Head of caudate nucleus (tissue), 42 donors: ENCODE measurements at regions not wholly inside any gene's neighbourhood (a gene's known extent, or its start where the extent isn't known, plus 50 kb on each side); places are given as distances from the start of the nearest gene placed in this dataset.

Experiments
- DNase-seq, 42 donors: peaks; one replicate each; pipeline versions ENCODE4 v3.0.0 to v3.0.0-alpha.2; 2020 to 2021; ENCODE audit warnings: mixed read lengths in 7 of 42
- intact Hi-C: fragments of 100-400 bp; cut with DNase I; formaldehyde crosslinking; loops from one replicate; pipeline ENCODE4 v1.15.0; 2022

DNA sequence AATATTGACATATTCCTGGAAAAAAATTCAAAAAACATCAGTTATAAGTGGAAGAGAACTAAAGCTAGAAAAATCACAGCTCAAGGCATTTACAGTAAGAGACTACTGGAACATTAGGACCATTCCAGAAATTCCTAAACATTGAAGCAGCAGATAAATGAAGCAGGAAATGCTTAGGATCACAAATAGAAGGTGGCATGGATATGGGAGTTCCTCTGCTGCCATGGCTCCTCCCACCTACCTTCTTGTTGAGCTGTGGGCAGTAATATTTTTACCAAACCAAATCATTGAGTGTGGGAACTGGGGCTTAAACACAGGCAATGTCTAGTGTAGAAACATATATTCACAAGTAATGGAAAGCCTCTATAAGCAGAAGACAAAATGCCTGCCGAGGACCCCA lies 292.8 kb downstream of the ANKRD7 start:
- DNase-seq, result no peak
- intact Hi-C loops, result no loop called here

- no peak for DNase-seq
- intact Hi-C loops, result no loop called here
Measured at GRCh38 chr7:118525020-118525419, 300.5 kb downstream of the ANKRD7 start.

- DNase-seq, result no peak
- intact Hi-C loops, result no loop called here
Measured at GRCh38 chr7:118531566-118531965, 307.1 kb downstream of the ANKRD7 start.

- DNase-seq, result no peak
- intact Hi-C loops, result no loop called here
Measured at GRCh38 chr7:118559207-118559606, 334.7 kb downstream of the ANKRD7 start.

DNA sequence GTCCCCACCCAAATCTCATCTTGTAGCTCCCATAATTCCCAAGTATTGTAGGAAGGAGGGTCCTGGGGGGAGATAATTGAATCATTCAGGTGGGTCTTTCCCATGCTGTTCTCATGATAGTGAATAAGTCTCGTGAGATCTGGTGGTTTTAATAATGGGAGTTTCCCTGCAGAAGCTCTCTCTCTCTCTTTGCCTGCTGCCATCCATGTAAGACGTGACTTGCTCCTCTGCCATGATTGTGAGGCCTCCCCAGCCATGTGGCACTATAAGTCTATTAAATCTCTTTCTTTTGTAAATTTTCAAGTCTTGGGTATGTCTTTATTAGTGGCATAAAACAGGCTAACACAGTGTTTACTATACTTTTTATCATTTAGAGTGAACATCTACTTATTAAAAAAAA lies 338.8 kb downstream of the ANKRD7 start:
- intact Hi-C loops, result no loop called here
- no peak for DNase-seq

DNA sequence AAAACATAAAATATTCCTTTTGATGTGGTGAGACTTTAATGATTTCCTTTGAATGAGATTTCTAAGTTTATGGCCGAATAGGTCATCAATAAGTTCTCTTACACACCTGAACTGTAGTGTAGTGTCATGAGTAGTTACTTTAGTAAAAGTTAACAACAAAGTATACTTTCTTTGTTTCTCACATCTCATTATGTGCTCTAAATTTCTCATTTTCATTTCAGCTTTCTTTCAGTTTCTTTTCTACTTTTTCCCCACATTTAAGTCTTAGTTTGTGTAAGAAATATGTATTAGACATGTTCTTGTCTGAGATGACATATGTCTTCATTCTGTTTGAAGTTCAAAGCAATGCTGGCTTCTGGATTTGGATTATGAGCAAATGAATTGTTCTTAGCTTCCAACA lies 348.1 kb downstream of the ANKRD7 start:
- intact Hi-C loops, result no loop called here
- DNase-seq, result no peak

GRCh38 chr7:118573085-118573484 lies 348.6 kb downstream of the ANKRD7 start:
- intact Hi-C loops, result no loop called here
- peak in 12 of 42 donors; percentile 6 to 65 (median 10) for DNase-seq

- intact Hi-C loops, result no loop called here
- DNase-seq, result no peak
Measured at GRCh38 chr7:118575393-118575948, 351.0 kb downstream of the ANKRD7 start.

DNA sequence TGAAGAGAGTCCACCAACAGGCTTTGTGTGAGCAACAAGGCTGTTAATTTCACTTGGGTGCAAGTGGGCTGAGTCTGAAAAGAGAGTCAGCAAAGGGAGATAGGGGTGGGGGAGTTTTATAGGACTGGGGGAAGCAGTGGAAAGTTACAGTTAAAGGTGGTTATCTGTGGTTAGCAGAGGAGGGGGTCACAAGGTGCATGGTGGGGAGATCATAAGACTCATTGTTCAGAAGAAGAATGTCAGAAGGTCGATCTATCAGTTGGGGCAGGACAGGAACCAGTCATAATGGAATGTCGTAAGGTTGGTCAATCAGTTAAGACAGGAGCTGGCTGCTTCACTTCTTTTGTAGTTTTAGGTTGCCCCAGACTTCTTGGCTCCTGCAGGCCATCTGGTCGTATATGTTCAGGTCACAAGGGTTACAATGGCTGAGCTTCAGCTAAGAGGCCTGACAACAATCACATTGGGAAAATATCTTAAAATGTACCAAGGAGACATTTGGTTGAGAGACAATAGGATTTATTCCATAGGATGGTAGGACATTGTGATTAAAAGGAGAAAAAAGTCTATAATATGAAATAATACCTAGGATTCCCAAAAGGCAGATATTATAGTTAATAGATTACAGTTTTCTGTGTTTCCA lies 356.4 kb downstream of the ANKRD7 start:
- no peak for DNase-seq
- intact Hi-C loops, result no loop called here

DNA sequence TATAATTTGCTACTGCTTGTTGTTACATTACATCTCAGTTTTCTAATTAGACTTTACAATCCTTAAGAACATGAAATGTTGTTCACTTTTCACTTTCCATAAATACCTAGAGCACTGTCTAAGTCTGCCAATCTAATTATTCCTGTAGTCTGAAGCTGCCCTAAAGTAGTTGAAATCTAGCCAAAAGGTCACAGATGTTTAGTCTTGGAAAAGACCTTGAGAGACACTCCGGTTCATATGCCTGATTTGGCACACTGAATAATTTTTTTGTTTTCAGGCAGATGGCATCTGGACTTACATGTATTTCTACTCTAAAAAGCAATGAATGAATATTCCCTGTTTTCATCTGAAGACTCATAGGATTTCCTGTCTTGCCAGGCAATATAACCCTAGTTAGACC lies 359.1 kb downstream of the ANKRD7 start:
- intact Hi-C loops, result no loop called here
- no peak for DNase-seq

GRCh38 chr7:118586248-118586647 lies 361.7 kb downstream of the ANKRD7 start:
- intact Hi-C loops, result no loop called here

DNA sequence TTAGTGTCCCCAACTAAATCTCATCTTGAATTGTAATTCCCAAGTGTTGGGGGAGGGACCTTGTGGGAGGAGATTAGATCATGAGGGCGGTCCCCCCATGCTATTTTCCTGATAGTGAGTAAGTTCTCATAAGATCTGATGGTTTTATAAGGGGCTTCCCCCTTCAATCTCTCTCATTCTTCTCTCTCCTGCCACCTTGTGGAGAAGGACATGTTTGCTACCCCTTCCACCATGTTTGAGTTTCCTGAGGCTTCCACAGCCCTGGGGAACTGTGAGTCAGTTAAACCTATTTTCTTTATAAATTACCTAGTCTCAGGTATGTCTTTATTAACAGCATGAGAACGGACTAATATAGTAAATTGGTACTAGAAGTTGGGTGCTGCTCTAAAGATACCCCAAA lies 365.6 kb downstream of the ANKRD7 start:
- DNase-seq, result no peak
- intact Hi-C loops, result no loop called here

More at GRCh38 chr7:118586248-118586647, 361.7 kb downstream of the ANKRD7 start:
- DNase-seq, result no peak

DNA sequence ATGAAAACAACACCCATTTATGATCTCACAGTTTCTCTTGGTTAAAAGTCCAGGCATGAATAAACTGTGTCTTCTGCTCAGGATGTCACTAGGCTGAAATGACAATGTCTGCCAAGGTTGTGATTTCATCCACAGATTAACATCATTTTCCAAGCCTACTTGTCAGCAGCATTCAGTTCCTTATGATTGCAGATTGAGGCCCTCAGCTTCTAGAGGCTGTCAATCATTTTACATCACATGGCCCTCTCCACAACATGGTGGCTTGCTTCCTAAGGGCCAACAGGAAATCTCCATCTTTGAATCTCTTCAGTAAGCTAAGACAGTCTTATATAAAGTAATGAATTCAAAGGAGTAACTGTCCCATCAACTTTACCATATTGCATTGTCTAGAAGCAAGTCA lies 377.6 kb downstream of the ANKRD7 start:
- intact Hi-C loops, result no loop called here
- no peak for DNase-seq

GRCh38 chr7:118606602-118607001 lies 382.1 kb downstream of the ANKRD7 start:
- no peak for DNase-seq
- intact Hi-C loops, result no loop called here

- DNase-seq, result no peak
- intact Hi-C loops, result no loop called here
Measured at GRCh38 chr7:118609207-118609606, 384.7 kb downstream of the ANKRD7 start.

- DNase-seq, result no peak
- intact Hi-C loops, result no loop called here
Measured at GRCh38 chr7:118615681-118616080, 391.2 kb downstream of the ANKRD7 start.

GRCh38 chr7:118621810-118622360 lies 397.4 kb downstream of the ANKRD7 start:
- intact Hi-C loops, result no loop called here
- no peak for DNase-seq

DNA sequence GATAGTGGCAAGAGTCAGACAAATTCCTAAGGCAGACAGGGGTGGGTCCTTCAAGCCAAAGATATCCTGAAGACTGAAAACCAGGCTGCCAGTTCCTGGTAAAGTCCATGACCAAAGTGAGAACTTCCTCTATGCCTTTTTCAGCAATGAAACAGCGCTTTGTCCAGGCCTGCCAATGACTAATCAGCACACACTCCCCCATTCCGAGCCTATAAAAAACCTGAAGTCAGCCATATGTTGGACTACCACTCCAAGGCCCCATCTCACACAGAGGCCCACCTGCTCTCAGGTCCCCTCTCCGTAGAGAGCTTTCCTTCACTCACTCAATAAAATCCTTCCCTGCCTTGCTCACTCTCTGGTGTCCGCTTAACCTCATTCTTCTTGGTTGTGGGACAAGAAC lies 402.2 kb downstream of the ANKRD7 start:
- intact Hi-C loops, result no loop called here
- no peak for DNase-seq

DNA sequence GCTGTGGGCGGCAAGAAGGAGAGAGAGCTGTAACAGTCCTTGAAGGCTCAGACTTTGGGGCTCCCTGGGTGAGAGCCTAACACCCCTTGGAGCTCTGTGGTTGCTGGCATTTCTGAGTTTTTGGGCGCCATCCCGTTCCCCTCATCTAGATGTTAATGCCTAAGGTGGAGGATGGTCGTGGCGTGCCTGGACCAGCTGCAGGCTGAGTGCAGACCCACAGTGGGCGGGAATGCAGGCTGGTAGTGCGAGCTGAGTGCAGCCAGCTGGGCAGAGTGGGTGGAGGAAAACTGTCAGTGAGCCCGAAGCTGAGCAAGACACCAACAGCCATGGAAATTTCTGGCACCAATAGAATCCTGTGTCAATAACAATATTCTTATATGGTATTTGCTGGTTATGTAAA lies 403.0 kb downstream of the ANKRD7 start:
- DNase-seq, result no peak
- intact Hi-C loops, result no loop called here

DNA sequence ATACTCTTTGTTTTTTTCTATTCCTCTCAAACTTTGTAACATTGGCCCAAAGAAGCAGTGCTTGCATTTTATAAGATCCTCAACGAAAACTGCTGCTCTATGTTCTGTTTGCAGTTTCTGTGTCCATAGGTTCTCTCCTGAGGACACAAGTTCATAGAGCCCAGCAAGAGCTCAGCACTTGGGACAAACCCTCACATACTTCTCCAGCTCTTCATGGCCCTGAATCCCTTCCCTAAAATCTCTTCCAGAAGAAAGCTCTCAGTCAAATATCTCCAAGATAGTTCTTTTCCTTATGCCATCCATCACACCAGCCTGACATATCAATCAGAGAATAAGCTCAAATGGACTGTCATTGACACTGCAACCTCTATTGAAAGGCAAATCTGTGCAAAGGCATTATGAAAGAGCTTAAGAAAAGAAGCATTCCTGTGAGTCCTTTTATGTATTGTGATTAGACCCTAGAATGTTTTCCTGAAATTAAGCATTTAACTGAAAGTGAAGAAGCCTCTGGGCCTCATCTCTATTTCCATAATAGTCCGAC lies 405.5 kb downstream of the ANKRD7 start:
- DNase-seq, result no peak
- intact Hi-C loops, result no loop called here

DNA sequence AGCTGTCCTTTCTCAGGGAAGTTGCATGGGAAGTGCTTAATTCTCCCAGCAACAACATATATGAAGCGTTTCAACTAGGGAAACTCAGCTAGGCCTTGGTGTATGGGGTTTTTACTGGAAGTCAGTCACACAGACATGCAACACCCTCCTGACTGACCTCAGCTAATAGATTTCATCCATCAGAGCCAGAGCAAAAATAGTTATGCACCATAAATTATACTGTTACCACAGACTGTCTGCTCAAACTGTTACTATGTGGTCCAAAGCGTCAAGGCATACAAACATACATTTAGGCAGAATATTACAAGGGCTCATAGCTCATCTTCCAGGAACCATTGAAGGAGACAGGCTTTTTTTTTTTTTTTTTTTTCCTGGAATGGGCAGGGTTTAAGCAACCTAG lies 417.9 kb downstream of the ANKRD7 start:
- no peak for DNase-seq
- intact Hi-C loops, result no loop called here
